ENCODE measurements at regions not wholly inside any gene's neighbourhood (a gene's known extent, or its start where the extent isn't known, plus 50 kb on each side); places are given as distances from the start of the nearest gene placed in this dataset.

DNA sequence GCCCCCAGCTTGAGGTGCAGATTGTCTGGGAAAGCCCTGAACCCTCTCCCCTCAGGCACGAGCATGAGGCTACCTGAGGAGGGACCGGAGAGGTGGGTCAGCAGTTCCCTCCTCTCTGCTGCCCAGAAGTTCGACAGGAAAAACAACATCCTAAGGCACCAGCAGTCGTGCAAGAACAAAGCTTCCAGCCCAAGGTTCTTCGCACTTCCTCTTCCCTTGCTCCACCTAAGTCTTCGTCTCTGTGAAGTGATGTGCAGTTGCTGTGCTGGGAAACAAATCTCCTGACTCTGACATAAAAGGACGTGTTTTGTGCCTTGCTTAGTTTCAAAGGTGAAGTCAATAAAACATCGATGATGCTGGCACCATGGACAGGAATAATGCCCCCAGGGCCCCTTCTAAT lies 173.3 kb downstream of the USP12 start:
- TF ChIP-seq, protein P1, sequence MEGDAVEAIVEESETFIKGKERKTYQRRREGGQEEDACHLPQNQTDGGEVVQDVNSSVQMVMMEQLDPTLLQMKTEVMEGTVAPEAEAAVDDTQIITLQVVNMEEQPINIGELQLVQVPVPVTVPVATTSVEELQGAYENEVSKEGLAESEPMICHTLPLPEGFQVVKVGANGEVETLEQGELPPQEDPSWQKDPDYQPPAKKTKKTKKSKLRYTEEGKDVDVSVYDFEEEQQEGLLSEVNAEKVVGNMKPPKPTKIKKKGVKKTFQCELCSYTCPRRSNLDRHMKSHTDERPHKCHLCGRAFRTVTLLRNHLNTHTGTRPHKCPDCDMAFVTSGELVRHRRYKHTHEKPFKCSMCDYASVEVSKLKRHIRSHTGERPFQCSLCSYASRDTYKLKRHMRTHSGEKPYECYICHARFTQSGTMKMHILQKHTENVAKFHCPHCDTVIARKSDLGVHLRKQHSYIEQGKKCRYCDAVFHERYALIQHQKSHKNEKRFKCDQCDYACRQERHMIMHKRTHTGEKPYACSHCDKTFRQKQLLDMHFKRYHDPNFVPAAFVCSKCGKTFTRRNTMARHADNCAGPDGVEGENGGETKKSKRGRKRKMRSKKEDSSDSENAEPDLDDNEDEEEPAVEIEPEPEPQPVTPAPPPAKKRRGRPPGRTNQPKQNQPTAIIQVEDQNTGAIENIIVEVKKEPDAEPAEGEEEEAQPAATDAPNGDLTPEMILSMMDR (IDR thresholded peaks at IDR 0.05): no peak
- TF ChIP-seq POLR2A (IDR thresholded peaks at IDR 0.05): no peak
- no peak for TF ChIP-seq POLR2AphosphoS5 (IDR thresholded peaks at IDR 0.05)

Data from gastroesophageal sphincter (tissue), 3 donors.